ENCODE measurements at regions not wholly inside any gene's neighbourhood (a gene's known extent, or its start where the extent isn't known, plus 50 kb on each side); places are given as distances from the start of the nearest gene placed in this dataset.
"Not testable (repeated sequence)": the region's sequence is repeated elsewhere in the genome, so short reads cannot be mapped to it uniquely, and the experiment has no call there.

DNA sequence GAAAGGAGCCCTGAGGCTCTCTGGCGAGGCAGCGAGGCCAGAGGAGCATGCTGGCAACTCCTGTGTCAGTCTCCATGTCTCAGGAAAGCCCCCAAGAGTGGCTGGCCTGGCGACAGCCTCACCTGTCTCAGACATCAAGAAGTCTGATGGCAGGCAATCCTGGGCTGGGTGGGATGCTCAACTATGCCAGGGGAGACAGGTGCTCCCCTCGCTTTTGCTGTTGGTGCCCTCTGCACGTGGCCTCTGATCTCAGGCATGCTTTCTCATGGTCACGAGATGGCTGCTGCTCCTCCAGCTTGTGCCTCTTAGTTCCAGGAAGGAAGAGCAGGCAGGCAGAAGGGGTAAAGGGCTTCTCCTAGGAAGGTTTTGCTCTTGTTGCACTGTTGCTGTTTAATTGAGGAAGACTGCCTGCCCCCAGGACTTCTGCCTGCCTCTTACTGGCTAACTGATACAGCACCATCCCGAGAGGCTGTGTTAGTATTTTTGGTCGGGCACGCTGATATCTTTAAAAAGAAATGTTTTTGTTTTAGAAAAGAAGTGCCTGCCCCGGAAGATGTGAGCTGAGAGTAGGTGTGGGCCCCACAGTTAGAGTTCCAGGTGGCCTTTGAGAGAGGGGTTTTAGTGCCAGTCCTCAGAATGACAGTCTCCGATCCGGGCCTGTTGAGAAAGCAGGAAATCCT is 344.8 kb upstream of the HS6ST1 start:
- peaks cover 4 to 9% of the 10 kb centered on the region in 2 donors for H3K36me3 Mint-ChIP-seq
- DNase-seq (no peak), ATAC-seq (ENCODE audit: low read depth in 2 of 2) (no peak)
- H3K4me3 Mint-ChIP-seq = no peak overlapping the region
- H3K27ac Mint-ChIP-seq = peak overlapping the region in 1 of 6 donors; percentile 51
- H3K4me1 Mint-ChIP-seq = peaks cover 0 to 16% (median 6%) of the 10 kb centered on the region in 3 donors
- peaks cover 4 to 55% (median 45%) of the 10 kb centered on the region in 3 donors for H3K27me3 Mint-ChIP-seq
- H3K9me3 Mint-ChIP-seq = peaks cover 0 to 4% (median 0%) of the 10 kb centered on the region in 7 donors

DNA sequence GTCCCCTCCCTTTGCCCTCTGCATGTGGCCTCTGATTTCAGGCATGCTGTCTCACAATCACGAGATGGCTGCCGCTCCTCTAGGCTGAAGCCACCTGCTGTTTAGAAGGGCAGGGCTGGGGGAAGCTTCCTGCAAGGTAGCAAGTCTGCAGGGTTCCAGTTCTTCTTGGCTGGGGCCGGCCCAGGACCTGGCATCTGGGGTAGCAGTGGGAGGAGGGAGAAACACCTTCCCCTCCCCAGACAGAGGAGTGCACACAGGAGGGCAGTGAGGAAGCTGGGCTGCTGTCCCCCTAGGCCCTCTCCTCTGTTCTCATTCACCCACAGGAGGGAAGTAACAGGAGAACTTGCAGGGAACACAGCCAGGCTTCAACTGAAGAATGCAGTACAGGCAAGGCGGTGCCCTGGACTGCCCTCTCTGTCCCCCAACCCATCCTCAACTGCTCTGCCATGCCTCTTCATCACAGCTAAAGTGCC is 345.9 kb upstream of the HS6ST1 start:
- ATAC-seq (ENCODE audit: low read depth in 2 of 2) (no peak), DNase-seq (no peak)
- Mint-ChIP-seq H3K4me1 (peaks cover 0 to 16% (median 6%) of the 10 kb centered on the region in 3 donors), H3K4me3 (peak overlapping the region in 1 of 8 donors; percentile 57), H3K36me3 (peaks cover 4 to 7% of the 10 kb centered on the region in 2 donors), H3K27me3 (peaks cover 4 to 54% (median 45%) of the 10 kb centered on the region in 3 donors), H3K9me3 (peaks cover 0 to 4% (median 0%) of the 10 kb centered on the region in 7 donors), H3K27ac (peak overlapping the region in 1 of 6 donors; percentile 61)

DNA sequence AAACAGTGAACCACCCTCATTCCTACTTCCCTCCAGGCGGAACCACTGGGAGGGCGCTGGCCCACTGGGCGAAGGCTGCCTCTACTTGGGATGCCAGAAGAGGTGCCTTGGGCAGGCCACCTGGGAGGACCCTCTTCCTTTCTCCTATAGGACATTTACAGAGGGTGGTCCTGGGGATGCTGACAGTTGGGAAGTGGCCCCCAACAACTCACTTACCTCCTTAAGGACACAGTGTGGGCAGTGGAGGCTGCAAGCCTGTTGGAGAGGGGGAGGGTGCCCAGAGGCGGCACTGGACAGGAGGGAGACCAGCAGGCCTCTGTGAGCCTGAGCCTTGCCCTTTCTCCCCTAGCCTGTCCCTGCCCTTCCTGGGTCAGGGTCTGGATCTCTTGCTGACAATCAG is 346.4 kb upstream of the HS6ST1 start:
- peaks cover 1 to 4% of the 10 kb centered on the region in 2 donors for H3K36me3 Mint-ChIP-seq
- ATAC-seq (ENCODE audit: low read depth in 2 of 2) (no peak), DNase-seq (no peak)
- peak overlapping the region in 1 of 6 donors; percentile 76 for H3K27ac Mint-ChIP-seq
- H3K9me3 Mint-ChIP-seq = peaks cover 0 to 3% (median 0%) of the 10 kb centered on the region in 7 donors
- peak overlapping the region in 2 of 8 donors; percentile 22 to 57 for H3K4me3 Mint-ChIP-seq
- peaks cover 4 to 48% (median 45%) of the 10 kb centered on the region in 3 donors for H3K27me3 Mint-ChIP-seq
- H3K4me1 Mint-ChIP-seq = peaks cover 0 to 12% (median 6%) of the 10 kb centered on the region in 3 donors

DNA sequence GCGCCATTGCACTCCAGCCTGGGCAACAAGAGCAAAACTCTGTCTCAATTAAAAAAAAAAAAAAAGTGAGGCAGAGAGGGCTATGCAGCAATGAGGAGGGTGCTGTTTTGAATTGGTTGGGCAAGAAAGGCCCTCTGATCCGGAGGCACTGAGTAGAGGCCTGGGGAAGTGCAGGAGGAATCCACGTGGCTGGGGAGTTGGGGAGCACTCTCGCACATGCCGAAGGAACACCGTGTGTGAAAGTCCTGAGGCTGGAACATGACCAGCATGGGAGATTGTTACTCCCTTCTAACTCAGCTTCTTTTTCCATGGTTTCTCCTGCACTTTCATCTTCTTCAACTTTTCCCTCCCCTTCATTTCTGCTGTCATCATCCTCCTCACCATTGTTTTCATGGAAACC is 347.9 kb upstream of the HS6ST1 start:
- Mint-ChIP-seq H3K36me3 (peaks cover 0 to 4% of the 10 kb centered on the region in 2 donors), H3K27ac (no peak overlapping the region), H3K27me3 (peaks cover 4 to 47% (median 37%) of the 10 kb centered on the region in 3 donors), H3K4me1 (peaks cover 0 to 12% (median 6%) of the 10 kb centered on the region in 3 donors), H3K9me3 (peaks cover 0 to 3% (median 0%) of the 10 kb centered on the region in 7 donors), H3K4me3 (no peak overlapping the region)
- DNase-seq (no peak), ATAC-seq (ENCODE audit: low read depth in 2 of 2) (no peak)

DNA sequence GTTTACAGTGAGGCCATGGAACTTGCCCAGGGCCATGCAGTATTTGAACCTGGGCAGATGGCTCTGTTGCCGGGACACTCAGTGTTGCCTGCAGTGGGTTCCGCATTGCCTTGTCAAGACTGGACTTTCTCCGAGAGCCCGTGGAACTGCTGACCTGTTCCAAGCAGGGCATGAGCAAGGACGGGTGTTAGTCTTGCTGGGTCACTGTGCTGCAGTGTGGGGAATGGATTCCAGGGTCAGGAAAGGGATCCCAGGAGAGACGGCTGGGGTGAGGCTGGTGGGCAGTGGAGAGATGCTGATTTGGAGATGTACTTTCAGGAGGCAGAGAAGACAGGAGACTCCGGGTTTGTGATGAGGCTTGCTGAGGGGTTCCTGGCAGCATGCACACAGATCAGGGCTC is 348.7 kb upstream of the HS6ST1 start:
- DNase-seq (no peak), ATAC-seq (ENCODE audit: low read depth in 2 of 2) (no peak)
- H3K4me3 Mint-ChIP-seq = no peak overlapping the region
- H3K27me3 Mint-ChIP-seq = peaks cover 0 to 39% (median 32%) of the 10 kb centered on the region in 3 donors
- H3K36me3 Mint-ChIP-seq = peaks cover 0 to 4% of the 10 kb centered on the region in 2 donors
- H3K27ac Mint-ChIP-seq = peak overlapping the region in 4 of 6 donors; percentile 37 to 65 (median 61)
- H3K4me1 Mint-ChIP-seq = peaks cover 0 to 12% (median 6%) of the 10 kb centered on the region in 3 donors
- H3K9me3 Mint-ChIP-seq = peaks cover 0 to 3% (median 0%) of the 10 kb centered on the region in 7 donors

DNA sequence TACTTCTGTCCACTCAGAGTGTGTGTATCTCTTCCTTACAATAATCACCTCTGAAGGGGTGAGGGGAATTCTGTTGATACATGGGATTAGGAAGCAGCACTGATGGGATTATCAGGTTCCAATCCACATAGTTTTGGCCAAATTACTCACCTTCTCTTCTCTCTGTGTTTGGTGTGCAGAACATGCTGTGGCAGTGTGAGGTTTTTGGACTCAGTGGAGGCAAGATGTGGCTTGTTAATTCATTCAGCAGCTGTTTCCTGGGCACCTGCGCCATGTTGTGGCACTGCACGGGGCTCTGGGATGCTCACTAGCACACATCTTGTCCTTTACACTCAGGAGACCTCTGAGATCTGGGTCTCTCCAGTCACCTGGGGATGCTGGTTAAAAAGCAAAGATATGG is 350.3 kb upstream of the HS6ST1 start:
- DNase-seq (no peak), ATAC-seq (ENCODE audit: low read depth in 2 of 2) (no peak)
- Mint-ChIP-seq H3K4me3 (no peak overlapping the region), H3K27me3 (peaks cover 0 to 28% (median 23%) of the 10 kb centered on the region in 3 donors), H3K27ac (no peak overlapping the region), H3K36me3 (peaks cover 0 to 4% of the 10 kb centered on the region in 2 donors), H3K9me3 (peaks cover 0 to 14% (median 3%) of the 10 kb centered on the region in 7 donors), H3K4me1 (peaks cover 0 to 7% (median 6%) of the 10 kb centered on the region in 3 donors)

DNA sequence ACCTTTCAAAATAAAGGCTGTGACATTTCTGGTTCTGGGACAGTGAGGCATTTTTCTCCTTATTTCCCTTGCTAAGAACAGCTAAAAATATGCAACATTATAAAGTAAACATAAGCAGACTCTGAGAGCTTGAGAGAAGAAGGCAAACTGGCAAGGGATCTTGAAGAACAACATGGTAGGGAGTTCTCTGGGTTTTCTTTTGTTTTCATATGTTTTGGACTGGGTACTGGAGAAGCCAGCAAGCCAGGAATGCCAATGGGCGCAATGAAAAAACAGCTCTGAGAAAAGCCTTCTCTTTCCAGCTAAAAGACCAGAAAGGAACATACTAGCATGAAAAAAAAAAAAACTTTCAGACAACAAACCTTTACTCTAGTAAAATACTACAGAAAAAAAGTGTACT is 351.4 kb upstream of the HS6ST1 start:
- H3K4me3 Mint-ChIP-seq = no peak overlapping the region
- DNase-seq (no peak), ATAC-seq (ENCODE audit: low read depth in 2 of 2) (no peak)
- peaks cover 0 to 22% (median 20%) of the 10 kb centered on the region in 3 donors for H3K27me3 Mint-ChIP-seq
- peaks cover 0 to 4% of the 10 kb centered on the region in 2 donors for H3K36me3 Mint-ChIP-seq
- H3K27ac Mint-ChIP-seq = peak overlapping the region in 1 of 6 donors; percentile 90
- H3K4me1 Mint-ChIP-seq = peaks cover 0 to 6% (median 2%) of the 10 kb centered on the region in 3 donors
- H3K9me3 Mint-ChIP-seq = peaks cover 0 to 19% (median 3%) of the 10 kb centered on the region in 7 donors

DNA sequence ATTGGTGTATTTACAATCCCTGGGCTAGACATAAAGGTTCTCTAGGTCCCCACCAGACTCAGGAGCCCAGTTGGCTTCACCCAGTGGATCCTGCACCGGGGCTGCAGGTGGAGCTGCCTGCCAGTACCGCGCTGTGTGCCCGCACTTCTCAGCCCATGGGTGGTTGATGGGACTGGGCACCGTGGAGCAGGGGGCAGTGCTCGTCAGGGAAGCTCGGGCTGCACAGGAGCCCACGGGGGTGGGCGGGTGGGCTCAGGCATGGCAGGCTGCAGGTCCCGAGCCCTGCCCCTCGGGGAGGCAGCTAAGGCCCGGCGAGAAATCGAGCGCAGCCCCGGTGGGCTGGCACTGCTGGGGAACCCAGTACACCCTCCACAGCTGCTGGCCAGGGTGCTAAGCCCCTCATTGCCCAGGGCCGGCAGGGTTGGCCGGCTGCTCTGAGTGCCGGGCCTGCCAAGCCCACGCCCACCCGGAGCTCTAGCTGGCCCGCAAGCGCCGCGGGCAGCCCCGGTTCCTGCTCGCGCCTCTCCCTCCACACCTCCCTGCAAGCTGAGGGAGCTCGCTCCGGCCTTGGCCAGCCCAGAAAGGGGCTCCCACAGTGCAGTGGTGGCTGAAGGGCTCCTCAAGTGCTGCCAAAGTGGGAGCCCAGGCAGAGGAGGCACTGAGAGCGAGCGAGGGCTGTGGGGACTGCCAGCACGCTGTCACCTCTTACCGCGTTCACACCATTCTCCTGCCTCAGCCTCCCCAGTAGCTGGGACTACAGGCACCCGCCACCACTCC is 353.5 kb upstream of the HS6ST1 start:
- H3K4me3 Mint-ChIP-seq; H3K4me1 Mint-ChIP-seq; H3K27ac Mint-ChIP-seq; DNase-seq; H3K36me3 Mint-ChIP-seq; ATAC-seq (ENCODE audit: low read depth in 2 of 2); H3K27me3 Mint-ChIP-seq: not testable (repeated sequence)
- H3K9me3 Mint-ChIP-seq = peaks cover 0 to 19% (median 3%) of the 10 kb centered on the region in 7 donors

DNA sequence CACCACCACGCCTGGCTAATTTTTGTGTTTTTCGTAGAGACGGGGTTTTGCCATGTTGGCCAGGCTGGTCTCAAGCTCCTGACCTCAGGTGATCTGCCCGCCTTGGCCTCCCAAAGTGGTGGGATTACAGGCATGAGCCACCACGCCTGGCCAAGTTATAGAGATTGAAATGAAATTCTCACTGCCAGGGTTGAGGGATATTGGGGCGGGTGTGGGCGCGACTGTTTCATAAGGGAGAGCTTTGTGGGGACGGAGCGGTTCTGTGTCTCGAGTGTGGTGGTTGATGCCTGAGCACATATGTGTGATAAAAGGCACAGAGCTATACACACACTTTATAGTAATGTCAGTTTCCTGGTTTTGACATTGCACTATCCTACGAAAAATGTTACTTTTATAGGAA is 361.0 kb upstream of the HS6ST1 start:
- peak overlapping the region in 1 of 8 donors; percentile 47 for H3K4me3 Mint-ChIP-seq
- H3K4me1 Mint-ChIP-seq; H3K9me3 Mint-ChIP-seq; H3K27ac Mint-ChIP-seq; H3K36me3 Mint-ChIP-seq; DNase-seq; ATAC-seq (ENCODE audit: low read depth in 2 of 2); H3K27me3 Mint-ChIP-seq: not testable (repeated sequence)

DNA sequence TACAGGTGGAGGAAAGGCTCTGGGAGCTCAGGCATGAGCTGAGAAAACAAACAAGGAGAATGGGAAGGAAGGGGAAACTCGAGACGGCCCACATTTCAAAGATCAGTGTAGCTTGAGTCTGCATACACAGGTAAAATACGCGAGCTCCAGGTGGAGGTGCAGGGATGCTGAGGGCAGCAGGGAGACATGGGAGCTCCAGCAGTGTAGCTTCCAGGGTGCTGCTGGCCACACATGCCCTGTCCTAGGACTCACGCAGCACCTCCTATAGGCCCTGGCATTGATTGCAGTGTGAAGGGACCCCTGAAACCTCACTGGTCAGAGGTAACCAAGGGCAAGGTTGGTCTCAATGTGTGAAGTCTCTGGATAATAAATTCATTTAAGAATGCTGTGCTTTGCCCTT is 362.8 kb upstream of the HS6ST1 start:
- ATAC-seq (ENCODE audit: low read depth in 2 of 2) = no peak
- Mint-ChIP-seq H3K27me3 (peaks cover 0 to 5% (median 0%) of the 10 kb centered on the region in 3 donors), H3K27ac (no peak overlapping the region), H3K4me3 (no peak overlapping the region), H3K4me1 (peaks cover 4 to 24% (median 20%) of the 10 kb centered on the region in 3 donors), H3K36me3 (no peaks in the 10 kb centered on the region), H3K9me3 (no peaks in the 10 kb centered on the region)
- DNase-seq = no peak

DNA sequence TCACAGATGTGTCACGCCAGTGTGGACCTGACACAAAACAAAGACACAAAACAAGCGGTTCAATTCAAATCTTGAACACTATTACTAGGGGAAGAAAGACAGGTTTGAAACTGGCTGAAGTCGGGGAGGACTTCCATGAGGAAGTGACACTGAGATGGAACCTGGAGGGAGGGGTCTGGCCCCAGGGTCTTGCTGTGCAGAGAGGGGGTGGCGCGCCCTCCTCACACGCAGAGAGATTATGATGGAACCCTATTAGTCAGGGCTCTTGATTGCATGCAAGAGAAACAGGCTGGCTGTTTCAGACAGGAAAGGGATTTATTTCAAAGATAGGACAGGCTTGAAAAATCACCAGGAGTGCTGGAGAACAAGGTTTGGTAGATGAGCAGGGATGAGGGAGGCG is 363.6 kb upstream of the HS6ST1 start:
- peaks cover 4 to 32% (median 28%) of the 10 kb centered on the region in 3 donors for H3K4me1 Mint-ChIP-seq
- H3K27ac Mint-ChIP-seq = peak overlapping the region in 1 of 6 donors; percentile 84
- no peaks in the 10 kb centered on the region for H3K9me3 Mint-ChIP-seq
- no peak for ATAC-seq (ENCODE audit: low read depth in 2 of 2)
- H3K4me3 Mint-ChIP-seq = no peak overlapping the region
- peaks cover 0 to 5% (median 0%) of the 10 kb centered on the region in 3 donors for H3K27me3 Mint-ChIP-seq
- no peak for DNase-seq
- no peaks in the 10 kb centered on the region for H3K36me3 Mint-ChIP-seq

DNA sequence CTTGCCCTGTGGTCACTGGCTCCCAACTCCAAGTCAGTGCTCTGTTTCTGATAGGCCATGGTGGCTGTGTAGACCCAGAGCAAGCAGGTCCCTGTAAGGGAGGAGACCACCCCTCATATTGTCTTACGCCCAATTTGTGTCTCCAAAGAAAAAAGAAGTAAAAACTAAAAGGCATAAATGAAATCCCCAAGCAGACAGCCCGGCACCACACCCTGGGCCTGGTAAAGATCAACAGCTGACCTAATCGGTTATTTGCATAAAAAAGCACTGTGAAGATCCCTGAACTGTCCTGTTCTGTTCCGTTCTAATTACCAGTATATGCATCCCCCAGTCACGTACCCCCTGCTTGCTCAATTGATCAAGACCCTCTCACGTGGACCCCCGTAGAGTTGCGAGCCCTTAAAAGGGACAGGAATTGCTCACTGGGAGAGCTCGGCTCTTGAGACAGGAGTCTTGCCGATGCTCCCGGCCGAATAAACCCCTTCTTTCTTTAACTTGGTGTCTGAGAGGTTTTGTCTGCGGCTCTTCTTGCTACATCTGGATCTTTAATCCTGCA is 364.1 kb upstream of the HS6ST1 start:
- H3K36me3 Mint-ChIP-seq = no peaks in the 10 kb centered on the region
- ATAC-seq (ENCODE audit: low read depth in 2 of 2) (no peak), DNase-seq (no peak)
- H3K9me3 Mint-ChIP-seq = no peaks in the 10 kb centered on the region
- H3K4me3 Mint-ChIP-seq = no peak overlapping the region
- H3K27ac Mint-ChIP-seq = peak overlapping the region in 1 of 6 donors; percentile 16
- H3K27me3 Mint-ChIP-seq = peaks cover 0 to 5% (median 0%) of the 10 kb centered on the region in 3 donors
- H3K4me1 Mint-ChIP-seq = peaks cover 4 to 37% (median 33%) of the 10 kb centered on the region in 3 donors

DNA sequence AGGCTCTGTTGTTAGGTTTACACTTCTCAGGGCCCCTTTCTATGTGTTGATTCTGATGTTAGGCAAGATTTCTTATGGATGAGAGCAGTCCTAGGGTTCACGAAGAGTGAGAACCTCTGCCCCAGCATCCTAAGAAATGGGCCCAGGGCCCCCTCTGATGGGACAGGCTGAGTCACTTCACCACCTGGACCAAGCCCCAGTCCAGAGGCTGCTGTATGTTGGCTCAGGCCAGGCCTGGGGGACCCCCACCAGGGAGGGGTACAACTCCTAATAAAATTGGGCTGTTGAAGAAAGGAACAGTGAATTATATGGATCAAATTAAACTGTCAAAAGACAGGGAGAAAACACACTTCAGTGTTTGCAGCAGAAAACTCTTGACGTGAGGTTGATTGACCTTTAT is 365.9 kb upstream of the HS6ST1 start:
- Mint-ChIP-seq H3K36me3 (no peaks in the 10 kb centered on the region), H3K27ac (peak overlapping the region in 1 of 6 donors; percentile 87), H3K4me3 (no peak overlapping the region), H3K27me3 (peaks cover 0 to 5% (median 0%) of the 10 kb centered on the region in 3 donors), H3K4me1 (peaks cover 4 to 37% (median 34%) of the 10 kb centered on the region in 3 donors), H3K9me3 (no peaks in the 10 kb centered on the region)
- ATAC-seq (ENCODE audit: low read depth in 2 of 2) (no peak), DNase-seq (no peak)
